OCI-LY1 (cell line): ENCODE measurements at regions not wholly inside any gene's neighbourhood (a gene's known extent, or its start where the extent isn't known, plus 50 kb on each side); places are given as distances from the start of the nearest gene placed in this dataset.

ENCODE experiments used
- H2AFZ ChIP-seq: fragments of 200-600 bp; sonication (generic), shearing (Covaris generic); 2 replicates; pipeline ENCODE4 v1.6.0; 2014; ENCODE audit warnings: antibody characterized with exemption, mild to moderate bottlenecking, low read length
- H3F3A ChIP-seq: fragments of 200-600 bp; sonication (generic), shearing (Covaris generic); 2 replicates; pipeline ENCODE4 v1.6.0; 2014; ENCODE audit warnings: mild to moderate bottlenecking, antibody characterized with exemption, low read length, moderate library complexity; ENCODE audit not compliant: insufficient read depth
- H3K27ac ChIP-seq: fragments of 200-600 bp; sonication (generic); 2 replicates; pipeline ENCODE4 v1.5.1; 2014; ENCODE audit warnings: low read length, mixed run types, mild to moderate bottlenecking, low read depth; ENCODE audit not compliant: poor library complexity, severe bottlenecking
- H3K27me3 ChIP-seq: fragments of 200-600 bp; sonication (generic); 2 replicates; pipeline ENCODE4 v1.6.0; 2014; ENCODE audit warnings: antibody characterized with exemption, mild to moderate bottlenecking, low read length, moderate library complexity; ENCODE audit not compliant: insufficient read depth
- H3K36me3 ChIP-seq: fragments of 200-600 bp; sonication (generic); 2 replicates; pipeline ENCODE4 v1.6.1; 2014; ENCODE audit warnings: mild to moderate bottlenecking, antibody characterized with exemption, low read length, moderate library complexity, mixed read lengths; ENCODE audit not compliant: insufficient read depth
- H3K4me1 ChIP-seq: fragments of 200-600 bp; sonication (generic); 2 replicates; pipeline ENCODE4 v1.5.1; 2014; ENCODE audit warnings: mild to moderate bottlenecking, low read length, moderate library complexity; ENCODE audit not compliant: insufficient read depth, severe bottlenecking
- H3K4me2 ChIP-seq: fragments of 200-600 bp; sonication (generic), shearing (Covaris generic); 2 replicates; pipeline ENCODE4 v1.6.1; 2014; ENCODE audit warnings: low read length
- H3K4me3 ChIP-seq: fragments of 200-600 bp; sonication (generic); 2 replicates; pipeline ENCODE4 v1.5.1; 2014; ENCODE audit warnings: low read length, low read depth, mild to moderate bottlenecking, mixed read lengths; ENCODE audit not compliant: poor library complexity, severe bottlenecking
- H3K79me2 ChIP-seq: fragments of 200-600 bp; shearing (Covaris generic); 2 replicates; pipeline ENCODE4 v1.6.1; 2016; ENCODE audit warnings: mixed run types, low read length, mixed read lengths; ENCODE audit not compliant: insufficient read depth
- H3K9ac ChIP-seq: fragments of 200-600 bp; sonication (generic), shearing (Covaris generic); 2 replicates; pipeline ENCODE4 v1.6.1; 2014; ENCODE audit warnings: mild to moderate bottlenecking, low read length, mixed read lengths
- H3K9me2 ChIP-seq: fragments of 200-600 bp; sonication (generic), shearing (Covaris generic); 2 replicates; pipeline ENCODE4 v1.6.1; 2014; ENCODE audit warnings: low read depth, mild to moderate bottlenecking, low read length, mixed read lengths
- H3K9me3 ChIP-seq: fragments of 200-600 bp; shearing (Covaris generic); 2 replicates; pipeline ENCODE4 v1.6.1; 2014; ENCODE audit warnings: low read length, mixed read lengths
- H4K20me1 ChIP-seq: fragments of 200-600 bp; sonication (generic), shearing (Covaris generic); 2 replicates; pipeline ENCODE4 v1.6.0; 2016; ENCODE audit warnings: mild to moderate bottlenecking, low read length; ENCODE audit not compliant: insufficient read depth
- EZH2 ChIP-seq: fragments of 200-600 bp; sonication (generic), shearing (Covaris generic); IDR thresholded peaks from 2 replicates; pipeline ENCODE4 v1.8.0; 2017; ENCODE audit warnings: borderline replicate concordance, mixed run types, mild to moderate bottlenecking, antibody characterized with exemption, low read length, moderate library complexity, mixed read lengths
- TF ChIP-seq, protein P1 (sequence below): fragments of 200-600 bp; sonication (generic), shearing (Covaris generic); IDR thresholded peaks from 2 replicates; pipeline ENCODE4 v1.5.1; 2017; ENCODE audit warnings: mild to moderate bottlenecking, antibody characterized with exemption, low read length, moderate library complexity, mixed read lengths

GRCh38 chr15:62572797-62573196 is 407.7 kb upstream of the C2CD4B start:
- Histone ChIP-seq H3K4me1 (no peaks in the 10 kb centered on the region), H4K20me1 (no peaks in the 10 kb centered on the region), H3K36me3 (no peaks in the 10 kb centered on the region), H3F3A (no peaks in the 10 kb centered on the region), H3K79me2 (no peaks in the 10 kb centered on the region), H3K4me3 (no peak overlapping the region), H3K4me2 (no peak overlapping the region), H3K27ac (no peak overlapping the region), H3K27me3 (peaks cover 4% of the 10 kb centered on the region; the same call in 1 of the 2 replicates), H3K9me3 (no peaks in the 10 kb centered on the region), H3K9ac (no peak overlapping the region), H3K9me2 (no peaks in the 10 kb centered on the region), H2AFZ (no peak overlapping the region)
- no peak for TF ChIP-seq EZH2
- TF ChIP-seq, protein P1, sequence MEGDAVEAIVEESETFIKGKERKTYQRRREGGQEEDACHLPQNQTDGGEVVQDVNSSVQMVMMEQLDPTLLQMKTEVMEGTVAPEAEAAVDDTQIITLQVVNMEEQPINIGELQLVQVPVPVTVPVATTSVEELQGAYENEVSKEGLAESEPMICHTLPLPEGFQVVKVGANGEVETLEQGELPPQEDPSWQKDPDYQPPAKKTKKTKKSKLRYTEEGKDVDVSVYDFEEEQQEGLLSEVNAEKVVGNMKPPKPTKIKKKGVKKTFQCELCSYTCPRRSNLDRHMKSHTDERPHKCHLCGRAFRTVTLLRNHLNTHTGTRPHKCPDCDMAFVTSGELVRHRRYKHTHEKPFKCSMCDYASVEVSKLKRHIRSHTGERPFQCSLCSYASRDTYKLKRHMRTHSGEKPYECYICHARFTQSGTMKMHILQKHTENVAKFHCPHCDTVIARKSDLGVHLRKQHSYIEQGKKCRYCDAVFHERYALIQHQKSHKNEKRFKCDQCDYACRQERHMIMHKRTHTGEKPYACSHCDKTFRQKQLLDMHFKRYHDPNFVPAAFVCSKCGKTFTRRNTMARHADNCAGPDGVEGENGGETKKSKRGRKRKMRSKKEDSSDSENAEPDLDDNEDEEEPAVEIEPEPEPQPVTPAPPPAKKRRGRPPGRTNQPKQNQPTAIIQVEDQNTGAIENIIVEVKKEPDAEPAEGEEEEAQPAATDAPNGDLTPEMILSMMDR: no peak

DNA sequence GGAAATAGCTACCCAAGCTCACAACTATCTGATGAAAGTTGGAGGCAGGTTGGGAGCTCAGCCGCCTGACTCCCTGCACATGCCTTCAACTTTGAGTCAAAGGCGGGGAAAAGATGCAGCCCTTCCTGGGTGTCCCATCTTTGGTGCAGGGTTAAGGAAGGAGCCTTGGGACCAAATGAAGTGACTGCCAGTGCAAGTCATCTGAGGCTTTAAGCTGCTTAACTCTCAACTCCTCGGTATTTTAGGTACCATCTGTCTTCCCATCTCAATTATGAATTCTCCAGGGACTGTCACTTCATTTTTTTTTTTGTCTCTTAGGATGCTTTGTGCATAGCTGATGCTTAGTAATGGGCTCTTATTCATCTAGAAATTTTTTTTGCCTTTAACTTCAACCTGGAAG is 408.8 kb upstream of the C2CD4B start:
- H3K9me2 ChIP-seq: no peaks in the 10 kb centered on the region
- no peaks in the 10 kb centered on the region for H3K79me2 ChIP-seq
- no peaks in the 10 kb centered on the region for H3K9me3 ChIP-seq
- TF ChIP-seq, protein P1: no peak
- no peak for TF ChIP-seq EZH2
- H3K4me2 ChIP-seq: no peak overlapping the region
- H2AFZ ChIP-seq: no peak overlapping the region
- no peak overlapping the region for H3K4me3 ChIP-seq
- peaks cover 4% of the 10 kb centered on the region; the same call in 1 of the 2 replicates for H3K27me3 ChIP-seq
- H3K27ac ChIP-seq: no peak overlapping the region
- H3K36me3 ChIP-seq: no peaks in the 10 kb centered on the region
- H4K20me1 ChIP-seq: no peaks in the 10 kb centered on the region
- no peak overlapping the region for H3K9ac ChIP-seq
- no peaks in the 10 kb centered on the region for H3K4me1 ChIP-seq
- no peaks in the 10 kb centered on the region for H3F3A ChIP-seq

DNA sequence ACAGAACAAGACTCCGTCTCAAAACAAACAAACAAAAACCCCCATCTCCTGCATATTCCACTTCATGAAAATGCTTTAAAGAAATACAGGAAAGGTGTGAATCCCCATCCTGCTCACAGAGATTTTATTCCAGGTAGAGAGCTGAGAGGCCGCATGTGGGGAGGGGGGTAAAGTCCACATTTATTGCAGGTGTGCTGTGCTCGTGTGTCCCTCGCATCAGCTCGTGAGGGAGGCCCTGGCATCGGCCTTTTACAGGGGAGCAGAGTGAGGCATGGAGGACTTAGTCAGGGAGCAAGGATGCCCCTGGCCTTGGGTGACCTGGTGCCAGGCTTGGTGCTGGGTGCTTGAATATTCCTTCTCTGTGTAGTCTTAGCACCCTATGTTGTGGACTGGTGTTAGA is 413.5 kb upstream of the C2CD4B start:
- no peak for TF ChIP-seq EZH2
- TF ChIP-seq, protein P1: no peak
- Histone ChIP-seq H3K4me3 (no peak overlapping the region), H3F3A (no peaks in the 10 kb centered on the region), H4K20me1 (no peaks in the 10 kb centered on the region), H3K79me2 (no peaks in the 10 kb centered on the region), H3K9ac (no peak overlapping the region), H3K27ac (no peak overlapping the region), H3K36me3 (no peaks in the 10 kb centered on the region), H3K27me3 (peaks cover 4% of the 10 kb centered on the region; the same call in 1 of the 2 replicates), H3K9me3 (no peaks in the 10 kb centered on the region), H3K4me2 (no peak overlapping the region), H2AFZ (no peak overlapping the region), H3K9me2 (no peaks in the 10 kb centered on the region), H3K4me1 (no peaks in the 10 kb centered on the region)
